Cardiac muscle cell (in vitro differentiated cells and primary cell): ENCODE measurements at regions not wholly inside any gene's neighbourhood (a gene's known extent, or its start where the extent isn't known, plus 50 kb on each side); places are given as distances from the start of the nearest gene placed in this dataset.

ENCODE experiments used
- DNase-seq, 2 donors: peaks; one replicate each; pipeline versions ENCODE4 v3.0.0 to v3.0.0-alpha.2; 2010 to 2017; ENCODE audit warnings: low read depth in 1 of 2, low spot score in 1 of 2
- H3K27ac ChIP-seq: fragments of 200-600 bp; sonication (generic); 2 replicates; pipeline ENCODE4 v1.5.1; 2016
- H3K27me3 ChIP-seq: fragments of 200-600 bp; sonication (generic); 2 replicates; pipeline ENCODE4 v1.6.0; 2016; ENCODE audit warnings: control low read depth
- H3K36me3 ChIP-seq: fragments of 200-600 bp; sonication (generic); 2 replicates; pipeline ENCODE4 v1.5.1; 2016; ENCODE audit warnings: control low read depth
- H3K4me1 ChIP-seq: fragments of 200-600 bp; sonication (generic); 2 replicates; pipeline ENCODE4 v1.8.1; 2017; ENCODE audit warnings: low read depth, mild to moderate bottlenecking, mixed run types
- H3K4me3 ChIP-seq: fragments of 200-600 bp; sonication (generic); 2 replicates; pipeline ENCODE4 v1.5.1; 2016; ENCODE audit warnings: mild to moderate bottlenecking
- H3K9me3 ChIP-seq: fragments of 200-600 bp; sonication (generic); 2 replicates; pipeline ENCODE4 v1.5.1; 2017; ENCODE audit warnings: low read depth, mild to moderate bottlenecking, control low read depth
- TF ChIP-seq, protein P1 (sequence below): IDR thresholded peaks from 2 replicates; pipeline ENCODE4 v1.5.1; 2012; ENCODE audit warnings: low read depth, mild to moderate bottlenecking, low read length

DNA sequence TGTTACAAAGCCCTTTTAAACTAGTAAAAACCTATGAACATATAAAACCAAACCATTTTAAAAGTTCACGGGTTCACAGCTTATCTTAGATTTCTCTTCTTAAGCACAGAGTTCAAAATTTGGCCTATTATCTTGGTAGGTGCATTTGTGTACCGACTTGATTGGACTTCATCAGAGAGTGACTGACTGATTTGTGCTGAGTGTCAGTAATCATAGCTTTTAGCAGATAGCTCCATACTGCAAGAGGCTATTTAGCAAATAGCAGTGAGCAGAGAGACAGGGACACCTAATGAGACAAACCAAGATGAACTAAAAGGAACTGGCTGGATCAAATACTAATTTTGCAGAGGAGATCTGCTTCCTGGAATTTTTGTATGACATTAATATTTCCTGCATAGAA lies 274.5 kb downstream of the PRR16 start:
- H3K36me3 ChIP-seq: no peaks in the 10 kb centered on the region
- TF ChIP-seq, protein P1, sequence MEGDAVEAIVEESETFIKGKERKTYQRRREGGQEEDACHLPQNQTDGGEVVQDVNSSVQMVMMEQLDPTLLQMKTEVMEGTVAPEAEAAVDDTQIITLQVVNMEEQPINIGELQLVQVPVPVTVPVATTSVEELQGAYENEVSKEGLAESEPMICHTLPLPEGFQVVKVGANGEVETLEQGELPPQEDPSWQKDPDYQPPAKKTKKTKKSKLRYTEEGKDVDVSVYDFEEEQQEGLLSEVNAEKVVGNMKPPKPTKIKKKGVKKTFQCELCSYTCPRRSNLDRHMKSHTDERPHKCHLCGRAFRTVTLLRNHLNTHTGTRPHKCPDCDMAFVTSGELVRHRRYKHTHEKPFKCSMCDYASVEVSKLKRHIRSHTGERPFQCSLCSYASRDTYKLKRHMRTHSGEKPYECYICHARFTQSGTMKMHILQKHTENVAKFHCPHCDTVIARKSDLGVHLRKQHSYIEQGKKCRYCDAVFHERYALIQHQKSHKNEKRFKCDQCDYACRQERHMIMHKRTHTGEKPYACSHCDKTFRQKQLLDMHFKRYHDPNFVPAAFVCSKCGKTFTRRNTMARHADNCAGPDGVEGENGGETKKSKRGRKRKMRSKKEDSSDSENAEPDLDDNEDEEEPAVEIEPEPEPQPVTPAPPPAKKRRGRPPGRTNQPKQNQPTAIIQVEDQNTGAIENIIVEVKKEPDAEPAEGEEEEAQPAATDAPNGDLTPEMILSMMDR: no peak

DNA sequence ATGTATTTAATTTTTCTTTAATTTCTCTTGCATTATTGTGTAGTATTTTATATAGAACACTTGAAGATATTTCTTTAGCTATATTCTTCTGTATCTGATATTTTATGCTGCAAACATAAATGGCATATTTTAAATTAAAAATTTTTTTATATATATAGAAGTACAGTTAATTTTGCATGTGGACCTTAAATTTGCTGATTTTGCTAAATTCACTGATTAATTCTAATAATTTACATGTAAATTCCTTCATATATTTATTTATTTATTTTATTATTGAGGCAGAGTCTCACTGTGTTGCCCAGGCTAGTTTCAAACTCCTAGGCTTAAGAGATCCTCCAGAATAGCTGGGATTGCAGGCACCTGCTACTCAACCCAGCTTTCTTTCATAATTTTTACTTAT lies 276.9 kb downstream of the PRR16 start:
- TF ChIP-seq, protein P1: no peak
- H3K27ac ChIP-seq: no peak overlapping the region
- H3K4me3 ChIP-seq: no peak overlapping the region
- no peaks in the 10 kb centered on the region for H3K9me3 ChIP-seq
- H3K36me3 ChIP-seq: no peaks in the 10 kb centered on the region
- no peaks in the 10 kb centered on the region for H3K4me1 ChIP-seq
- H3K27me3 ChIP-seq: no peaks in the 10 kb centered on the region
- DNase-seq: no peak

More for the DNA sequence above, 274.5 kb downstream of the PRR16 start:
- Histone ChIP-seq H3K27ac (no peak overlapping the region), H3K4me1 (no peaks in the 10 kb centered on the region), H3K9me3 (no peaks in the 10 kb centered on the region), H3K4me3 (no peak overlapping the region), H3K27me3 (no peaks in the 10 kb centered on the region)
- DNase-seq: no peak

DNA sequence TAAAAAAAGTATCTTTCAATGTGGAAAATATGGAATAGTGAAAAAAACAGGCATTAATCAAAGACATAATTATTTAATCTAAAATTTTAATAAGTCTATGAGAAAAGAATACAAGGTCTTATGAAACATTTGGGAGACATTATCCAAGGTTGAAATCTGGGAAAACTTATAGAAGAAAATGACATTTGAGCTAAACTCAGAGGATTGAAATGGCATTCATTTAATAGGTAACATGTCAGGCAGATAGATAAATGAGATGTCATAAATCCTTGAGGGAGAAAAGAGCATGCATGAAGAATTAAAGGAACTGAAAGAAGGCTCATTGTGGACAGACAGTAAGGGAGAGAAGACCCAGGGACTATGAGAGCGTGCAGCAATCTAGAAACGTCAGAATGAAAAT lies 284.4 kb downstream of the PRR16 start:
- Histone ChIP-seq H3K4me3 (no peak overlapping the region), H3K27ac (no peak overlapping the region), H3K27me3 (no peaks in the 10 kb centered on the region), H3K4me1 (no peaks in the 10 kb centered on the region), H3K9me3 (no peaks in the 10 kb centered on the region), H3K36me3 (no peaks in the 10 kb centered on the region)
- TF ChIP-seq, protein P1: no peak
- DNase-seq: no peak

DNA sequence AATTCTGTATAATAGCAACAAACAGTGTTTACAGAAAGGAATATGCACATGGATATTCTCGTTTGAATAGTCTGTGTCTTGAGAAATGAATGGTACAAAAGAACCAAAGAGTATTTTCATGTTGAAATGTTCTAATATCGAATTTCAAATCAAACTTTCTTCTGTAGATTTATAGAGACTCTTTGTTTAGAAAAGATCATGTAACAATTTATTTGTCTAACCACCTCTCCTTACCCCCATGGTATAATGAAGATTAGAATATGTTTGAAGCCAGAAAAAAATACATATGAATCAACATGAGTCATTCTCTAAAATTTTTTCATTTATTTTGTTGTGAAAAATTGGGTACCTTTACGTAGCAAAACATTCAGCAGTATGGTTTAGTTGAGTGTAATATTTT lies 285.6 kb downstream of the PRR16 start:
- no peaks in the 10 kb centered on the region for H3K4me1 ChIP-seq
- H3K4me3 ChIP-seq: no peak overlapping the region
- TF ChIP-seq, protein P1: no peak
- DNase-seq: no peak
- no peaks in the 10 kb centered on the region for H3K9me3 ChIP-seq
- no peaks in the 10 kb centered on the region for H3K27me3 ChIP-seq
- no peaks in the 10 kb centered on the region for H3K36me3 ChIP-seq
- no peak overlapping the region for H3K27ac ChIP-seq

DNA sequence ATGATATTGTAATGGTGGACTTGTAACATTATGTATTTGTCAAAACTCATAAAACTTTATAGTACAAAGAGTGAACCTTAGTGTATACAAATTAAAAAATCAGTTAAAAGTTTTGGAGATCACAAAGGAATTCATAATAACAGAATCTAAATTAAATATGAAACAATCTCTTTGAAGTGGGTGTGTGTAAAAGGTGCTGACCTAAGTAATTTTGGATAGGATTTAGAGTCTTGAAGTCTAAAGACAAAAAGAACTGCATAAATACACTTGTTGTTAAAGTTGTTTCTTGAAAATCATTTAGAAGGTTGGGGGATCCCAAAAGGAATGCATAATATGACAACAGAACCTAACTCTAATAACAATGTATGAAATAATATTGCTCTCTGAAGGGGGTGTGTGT lies 295.5 kb downstream of the PRR16 start:
- Histone ChIP-seq H3K4me3 (no peak overlapping the region), H3K4me1 (no peaks in the 10 kb centered on the region), H3K27ac (no peak overlapping the region), H3K27me3 (no peaks in the 10 kb centered on the region), H3K36me3 (no peaks in the 10 kb centered on the region), H3K9me3 (no peaks in the 10 kb centered on the region)
- TF ChIP-seq, protein P1: no peak
- no peak for DNase-seq

DNA sequence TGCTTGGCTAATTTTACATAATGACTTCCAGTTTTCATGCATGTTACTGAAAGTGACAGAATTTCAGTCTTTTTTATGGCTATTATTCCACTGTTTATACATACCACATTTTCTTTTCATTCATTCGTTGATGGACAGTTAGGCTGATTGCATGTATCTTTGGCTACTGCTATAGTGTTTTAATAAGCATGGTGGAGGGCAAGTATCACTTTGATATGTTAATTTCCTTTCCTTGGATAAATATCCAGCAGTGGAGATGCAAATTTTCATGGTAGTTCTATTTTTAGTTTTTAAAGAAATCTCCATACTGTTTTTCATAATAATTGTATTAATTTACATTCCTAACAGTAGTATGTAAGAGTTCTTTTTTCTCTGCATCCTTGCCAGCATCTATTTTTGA lies 297.9 kb downstream of the PRR16 start:
- H3K4me3 ChIP-seq: no peak overlapping the region
- TF ChIP-seq, protein P1: no peak

More for the DNA sequence above, 297.9 kb downstream of the PRR16 start:
- Histone ChIP-seq H3K27ac (no peak overlapping the region), H3K27me3 (no peaks in the 10 kb centered on the region), H3K36me3 (no peaks in the 10 kb centered on the region), H3K4me1 (no peaks in the 10 kb centered on the region), H3K9me3 (no peaks in the 10 kb centered on the region)
- DNase-seq: no peak
